ENCODE measurements at regions not wholly inside any gene's neighbourhood (a gene's known extent, or its start where the extent isn't known, plus 50 kb on each side); places are given as distances from the start of the nearest gene placed in this dataset.
"Not testable (repeated sequence)": the region's sequence is repeated elsewhere in the genome, so short reads cannot be mapped to it uniquely, and the experiment has no call there.

DNA sequence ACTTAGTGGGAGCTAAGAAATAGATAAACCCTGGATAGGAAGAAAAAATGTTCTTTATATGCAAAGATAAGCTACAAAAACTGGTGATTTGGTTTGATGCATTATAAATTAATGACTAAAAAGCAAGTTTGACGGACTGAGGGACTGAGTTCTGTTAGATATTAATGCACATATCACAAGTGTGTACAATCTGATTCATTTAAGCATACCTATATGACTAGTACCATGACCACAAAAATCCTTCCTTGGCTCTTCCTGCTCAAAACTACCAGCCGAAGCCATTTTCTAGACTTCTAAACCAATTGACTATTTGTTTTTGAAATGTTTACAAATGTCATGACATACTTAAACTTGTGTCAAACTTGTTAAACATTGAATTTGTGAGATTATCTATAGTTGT lies 374.5 kb upstream of the MON1B start:
- no peak for DNase-seq (ENCODE audit: low spot score)

DNA sequence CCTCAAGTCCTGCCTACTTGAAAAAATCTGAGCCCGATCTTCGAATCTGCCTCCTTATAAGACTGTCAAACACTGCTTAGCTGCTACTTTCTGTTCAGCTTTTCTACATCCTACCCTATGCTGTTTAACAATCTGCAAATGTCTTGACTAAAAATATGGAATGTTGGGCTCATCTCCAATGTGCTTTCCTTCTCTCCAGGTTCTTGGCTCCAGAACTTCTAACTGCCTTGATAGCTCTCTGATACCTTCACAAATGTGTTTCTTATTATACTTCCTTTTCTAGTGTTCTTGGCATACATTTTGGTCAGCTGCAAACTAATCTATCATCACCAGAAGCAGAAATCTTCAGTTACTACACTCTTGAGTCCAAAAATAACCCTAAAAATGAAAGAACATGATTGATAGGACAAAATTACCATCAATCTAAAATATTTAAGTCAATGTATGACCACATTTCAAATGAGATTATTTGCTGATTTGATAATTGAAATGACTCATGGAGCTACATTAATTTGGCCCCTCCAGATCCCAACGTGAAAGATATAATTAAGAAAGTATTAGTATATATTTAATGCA lies 372.3 kb upstream of the MON1B start:
- no peak for DNase-seq (ENCODE audit: low spot score)

DNA sequence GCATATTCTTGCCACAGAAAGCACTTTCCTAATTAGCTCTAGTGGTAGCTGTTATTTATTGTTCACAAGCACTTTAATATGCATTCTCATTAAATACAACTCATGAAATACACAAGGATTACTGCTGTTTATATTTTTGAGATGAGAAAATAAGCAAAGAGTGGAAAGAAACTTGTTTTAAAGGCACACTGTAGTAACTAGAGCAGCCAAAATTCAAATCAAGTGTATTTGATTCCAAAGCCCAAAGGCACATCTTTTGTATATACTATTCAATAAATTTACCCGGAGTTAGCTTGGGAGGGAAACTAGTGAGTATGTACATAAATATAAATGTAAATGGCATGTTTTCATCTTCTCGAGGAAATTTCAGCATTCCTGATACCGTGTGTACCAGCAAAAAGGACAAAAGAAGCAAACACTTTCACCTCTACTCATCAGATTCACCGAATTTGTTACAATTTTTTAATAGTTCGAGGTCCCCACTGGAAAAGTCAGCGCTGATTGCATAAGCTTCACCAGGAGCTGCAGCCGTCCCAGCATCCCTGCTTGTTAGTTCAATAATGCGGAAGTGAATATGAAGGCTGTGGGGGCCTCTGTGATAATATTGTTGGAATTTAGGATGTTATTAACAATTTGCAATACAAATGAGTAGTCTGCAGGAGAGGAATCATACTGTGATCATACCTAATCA lies 371.6 kb upstream of the MON1B start:
- DNase-seq (ENCODE audit: low spot score) = no peak

DNA sequence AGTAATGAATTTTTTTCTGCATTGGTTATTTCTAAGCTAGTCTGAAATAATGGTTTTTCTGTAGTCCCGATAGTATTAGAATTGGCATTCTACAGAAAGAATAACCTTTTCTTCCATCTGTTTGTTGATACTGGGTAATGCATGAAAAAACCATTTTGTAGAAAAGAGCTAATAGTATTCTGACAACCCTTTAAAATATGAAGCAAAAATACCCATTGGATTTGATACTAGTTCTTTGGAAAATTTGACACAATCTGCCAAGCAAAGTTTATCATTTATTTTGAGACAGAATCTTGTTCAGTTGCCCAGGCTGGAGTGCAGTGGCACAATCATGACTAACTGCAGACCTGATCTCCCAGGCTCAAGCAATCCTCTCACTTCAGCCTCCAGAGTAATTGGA lies 366.8 kb upstream of the MON1B start:
- DNase-seq (ENCODE audit: low spot score) = no peak

DNA sequence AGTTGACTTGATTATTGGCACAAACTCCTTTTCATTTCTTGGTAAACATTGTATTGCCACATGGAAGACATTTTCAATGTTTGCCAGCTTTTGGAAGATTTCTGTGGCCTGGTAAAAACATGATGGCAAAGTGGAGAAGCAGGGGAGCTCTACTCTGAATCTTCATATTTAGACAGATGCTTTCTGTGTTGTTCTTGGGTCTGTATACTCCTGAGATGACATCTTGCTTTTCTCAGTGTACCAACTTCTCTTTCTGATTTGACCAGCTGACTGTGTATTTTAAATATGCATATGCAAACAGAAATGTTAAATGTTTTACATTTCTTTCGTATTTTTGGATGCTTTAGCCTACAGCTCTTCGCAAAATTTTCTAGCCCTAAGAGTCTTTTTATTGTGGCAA lies 366.2 kb upstream of the MON1B start:
- no peak for DNase-seq (ENCODE audit: low spot score)

DNA sequence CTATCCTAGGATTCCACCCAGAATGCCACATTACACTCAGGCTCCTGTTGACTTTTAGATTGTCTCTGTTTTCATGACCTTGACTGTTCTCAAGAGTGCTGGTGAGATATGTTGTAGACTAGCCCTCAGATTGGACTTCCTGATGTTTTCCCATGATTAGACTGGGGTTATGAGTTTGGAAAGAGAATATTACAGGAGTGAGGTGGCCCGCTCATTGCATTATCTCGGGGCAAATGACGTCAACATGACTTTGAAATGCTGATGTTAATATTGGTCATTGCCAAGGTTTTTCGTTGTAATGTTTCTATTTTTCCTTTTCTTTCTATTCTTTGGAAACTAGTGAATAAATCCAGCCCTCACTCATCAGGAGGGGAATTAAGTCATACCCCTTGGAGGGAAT lies 355.7 kb upstream of the MON1B start:
- DNase-seq (ENCODE audit: low spot score) = no peak

DNA sequence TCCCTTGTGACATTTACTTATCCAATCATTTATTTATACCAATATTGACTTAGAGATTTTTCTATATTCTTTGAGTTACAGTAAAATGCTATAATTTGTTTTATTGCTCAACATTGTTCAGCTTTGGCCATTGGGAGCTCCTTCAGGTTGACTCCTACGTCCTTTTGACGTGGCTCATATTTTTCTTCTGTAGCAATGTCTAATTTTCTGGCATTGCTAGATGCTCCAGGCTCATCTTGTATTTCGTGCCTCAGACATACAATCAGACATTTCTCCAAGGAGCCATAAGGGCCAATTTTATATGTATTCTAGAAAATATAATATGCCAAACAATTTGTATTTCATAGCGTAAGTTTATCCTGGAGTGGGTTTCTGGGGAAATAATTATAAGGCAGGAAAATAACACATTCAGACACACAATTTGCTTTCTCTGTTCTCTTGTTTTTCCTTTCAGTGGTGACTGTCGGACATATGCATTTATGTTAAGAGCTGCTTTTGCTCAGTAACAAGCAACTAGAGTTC lies 355.1 kb upstream of the MON1B start:
- DNase-seq (ENCODE audit: low spot score) = no peak

DNA sequence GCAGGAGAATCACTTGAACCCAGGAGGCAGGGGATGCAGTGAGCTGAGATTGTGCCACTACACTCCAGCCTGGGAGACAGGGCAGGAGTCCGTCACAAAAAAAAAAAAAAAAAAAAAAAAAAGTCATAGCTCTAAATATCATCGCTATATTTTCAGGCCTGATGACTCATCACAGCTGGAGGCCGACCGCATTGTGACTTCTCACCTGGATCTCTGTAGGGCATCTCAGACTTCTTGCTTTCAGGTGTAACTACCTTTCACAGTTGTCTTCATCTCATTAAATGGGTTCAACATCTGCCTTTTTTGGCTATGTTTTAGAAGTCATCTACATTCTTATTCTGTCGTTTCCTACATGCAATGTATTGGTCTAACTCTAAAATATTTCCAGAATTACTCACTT lies 353.1 kb upstream of the MON1B start:
- no peak for DNase-seq (ENCODE audit: low spot score)

DNA sequence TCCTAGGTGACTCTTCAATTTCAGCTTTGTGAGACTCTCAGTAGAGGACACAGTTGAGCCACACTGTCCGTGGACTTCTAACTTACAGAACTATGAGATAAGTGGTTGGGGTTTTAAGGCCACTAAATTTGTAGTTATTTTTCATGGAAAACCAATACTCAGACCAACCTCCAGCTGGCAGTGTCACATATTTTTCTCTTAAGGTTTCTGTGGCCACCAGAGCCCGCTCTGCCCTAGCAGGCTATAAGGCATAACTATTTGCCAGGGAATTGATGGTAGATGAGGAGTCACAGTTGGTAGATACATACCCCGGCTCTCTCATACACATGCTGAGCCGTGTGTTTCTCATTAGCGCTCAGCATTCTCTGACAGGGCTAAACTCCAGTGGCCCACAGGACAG lies 336.8 kb upstream of the MON1B start:
- no peak for DNase-seq (ENCODE audit: low spot score)

DNA sequence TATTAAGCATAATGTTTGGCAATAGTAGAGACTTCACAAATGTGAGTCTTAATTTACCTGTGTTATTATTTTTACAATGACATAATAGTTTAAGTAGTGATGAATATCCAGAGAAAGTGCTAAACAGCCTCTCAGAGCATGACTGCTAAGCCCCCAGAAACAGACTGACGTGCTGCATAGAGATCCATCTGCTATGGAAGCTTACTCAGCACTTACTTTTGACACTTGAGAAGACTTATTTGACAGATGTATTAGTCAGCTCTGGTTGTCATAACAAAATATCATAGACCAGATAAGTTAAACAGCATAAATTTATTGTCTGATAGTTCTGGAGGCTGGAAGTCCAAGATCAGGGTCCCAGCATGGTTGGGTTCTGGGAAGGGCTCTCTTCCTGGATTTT lies 334.9 kb upstream of the MON1B start:
- DNase-seq (ENCODE audit: low spot score) = no peak

DNA sequence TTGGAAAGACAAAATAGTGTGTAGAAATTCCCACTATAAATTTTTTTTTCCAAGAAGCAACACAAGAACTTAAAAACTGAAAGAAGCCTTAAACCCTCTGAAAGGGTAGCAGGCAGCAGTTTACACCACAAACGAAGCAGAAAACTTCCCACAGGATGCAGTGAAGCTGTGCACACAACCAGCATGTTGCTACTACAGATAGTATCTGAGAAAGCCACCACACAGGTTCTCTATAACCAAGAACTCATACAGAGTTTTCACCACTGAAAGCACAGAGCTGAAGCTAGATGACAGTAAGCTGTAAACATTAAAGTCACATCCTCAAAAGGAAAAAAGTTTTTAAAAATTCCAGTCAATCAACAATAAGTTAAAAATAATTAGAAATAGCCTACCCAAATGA lies 333.6 kb upstream of the MON1B start:
- no peak for DNase-seq (ENCODE audit: low spot score)

DNA sequence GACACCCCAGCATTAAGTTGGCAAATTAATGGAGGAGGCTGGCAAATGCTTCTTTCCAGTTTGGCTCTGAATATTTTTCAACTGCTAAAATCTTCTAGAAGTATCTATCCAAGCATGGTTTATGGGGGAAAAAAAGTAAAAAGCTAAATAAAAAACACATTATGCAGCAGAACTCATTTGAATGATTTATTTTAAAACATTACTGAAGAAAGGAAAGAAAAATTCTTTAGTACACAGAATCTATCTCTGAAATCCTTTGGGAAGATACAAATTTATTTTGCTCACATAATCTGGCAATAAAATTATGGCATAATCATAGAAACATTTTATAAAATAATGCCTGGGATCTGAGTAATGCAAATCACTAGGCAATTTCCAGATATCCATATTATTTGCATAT lies 328.1 kb upstream of the MON1B start:
- DNase-seq (ENCODE audit: low spot score) = no peak

DNA sequence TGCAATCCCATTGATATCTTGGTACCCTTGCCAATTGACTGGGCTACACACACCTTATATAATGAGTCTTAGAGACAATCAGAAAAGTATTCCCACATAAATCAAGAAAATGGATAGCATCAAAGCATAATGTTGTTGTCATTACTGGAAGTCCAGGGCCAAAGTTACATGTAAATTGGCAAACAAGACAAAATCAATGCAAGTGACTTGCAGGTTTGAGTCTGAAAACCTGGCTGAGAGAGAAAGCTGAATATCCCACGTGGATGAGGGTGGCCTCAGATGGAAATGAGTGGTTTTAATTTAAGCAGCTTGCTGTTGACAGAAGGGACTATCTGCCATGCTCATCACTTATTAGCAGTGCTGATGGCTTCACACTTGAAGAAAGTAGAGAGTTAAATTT lies 324.0 kb upstream of the MON1B start:
- no peak for DNase-seq (ENCODE audit: low spot score)

DNA sequence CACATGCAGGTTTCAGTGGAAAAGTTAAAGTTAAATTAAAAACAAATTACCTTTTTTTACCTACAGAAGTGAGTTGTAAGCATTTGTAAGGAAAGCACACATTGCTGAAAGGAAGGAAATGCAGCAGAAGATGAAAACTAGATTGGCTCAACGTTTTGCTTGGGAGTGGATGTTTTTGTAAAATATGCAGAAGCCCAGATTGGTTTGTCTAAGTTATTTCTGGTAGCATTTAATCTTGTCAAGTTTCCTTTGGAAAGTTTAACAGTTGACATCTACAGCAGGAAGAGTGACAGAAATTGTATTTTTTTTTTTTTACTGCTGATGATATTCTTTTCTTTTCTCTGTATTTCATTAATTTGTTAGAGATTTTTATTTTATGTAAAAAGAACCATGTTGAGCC lies 315.1 kb upstream of the MON1B start:
- no peak for DNase-seq (ENCODE audit: low spot score)

DNA sequence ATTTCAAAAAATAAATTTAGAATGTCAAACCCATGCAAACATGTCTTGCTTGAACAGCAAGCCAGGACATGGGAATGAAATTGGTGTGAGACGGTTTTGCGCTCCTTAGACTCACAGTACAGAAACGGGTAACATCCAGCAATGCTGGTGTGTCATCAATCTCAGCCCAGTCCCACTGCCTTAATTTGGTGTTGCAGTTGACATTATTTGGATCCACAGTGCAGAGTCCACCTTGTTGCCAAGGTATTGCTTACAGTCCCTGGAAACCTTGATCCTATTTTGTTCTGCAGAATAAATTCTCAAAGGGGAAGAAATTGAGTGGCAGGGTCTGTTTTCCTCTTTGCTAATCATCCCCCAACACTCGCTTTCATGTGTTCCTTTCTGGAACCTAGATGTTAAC lies 311.6 kb upstream of the MON1B start:
- DNase-seq (ENCODE audit: low spot score) = no peak

DNA sequence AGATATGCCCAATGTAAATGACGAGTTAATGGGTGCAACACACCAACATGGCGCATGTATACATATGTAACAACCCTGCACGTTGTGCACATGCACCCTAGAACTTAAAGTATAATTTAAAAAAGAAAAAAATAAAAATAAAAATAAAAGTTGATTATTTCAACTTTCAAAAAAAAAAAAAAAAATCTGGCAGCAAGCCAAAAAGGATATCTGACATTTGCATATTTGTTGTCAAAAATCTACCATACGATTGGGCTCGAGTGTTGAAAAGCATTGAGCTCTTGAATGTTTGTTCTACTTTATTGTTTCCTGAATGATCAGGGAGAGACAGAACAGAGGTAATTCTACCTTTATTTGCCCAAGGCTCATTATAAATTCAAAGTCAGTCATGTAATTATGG lies 310.5 kb upstream of the MON1B start:
- DNase-seq (ENCODE audit: low spot score) = not testable (repeated sequence)

DNA sequence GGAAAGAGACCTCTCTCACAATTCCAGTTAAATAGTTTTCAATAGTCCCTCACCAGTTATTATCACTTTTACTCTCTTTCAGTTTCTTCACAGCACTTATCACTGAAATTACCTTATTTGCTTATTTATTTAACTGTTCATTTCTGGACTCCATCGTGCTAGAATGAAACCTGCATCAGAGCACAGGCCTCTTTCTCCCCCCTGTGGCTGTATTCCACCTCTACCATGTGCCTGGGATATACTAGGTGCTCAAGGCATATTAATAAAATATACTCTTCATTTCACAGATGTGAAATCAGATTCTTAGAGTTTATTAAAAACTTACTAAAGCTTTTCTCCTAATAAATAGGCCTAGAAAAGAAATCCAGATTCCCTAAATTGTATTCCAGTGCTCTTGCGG lies 308.9 kb upstream of the MON1B start:
- DNase-seq (ENCODE audit: low spot score) = no peak

DNA sequence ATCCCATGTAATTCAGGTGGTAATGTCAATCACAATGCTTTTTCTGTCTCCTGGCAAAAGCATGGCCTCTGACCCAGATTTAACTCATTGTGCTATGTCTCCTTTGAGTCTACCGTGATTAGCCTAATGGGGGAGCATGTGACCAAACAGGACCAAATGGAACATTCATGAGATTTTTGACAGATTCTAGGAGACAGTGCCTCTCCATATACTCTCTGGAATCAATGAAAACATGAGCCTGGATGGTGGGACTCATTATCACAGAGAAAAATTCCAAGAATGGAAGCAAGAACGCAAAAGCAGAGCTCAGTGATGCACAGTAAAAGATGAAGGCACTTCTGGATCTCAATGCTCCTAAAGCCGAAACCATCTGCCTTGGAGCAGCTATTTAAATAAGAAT lies 307.9 kb upstream of the MON1B start:
- DNase-seq (ENCODE audit: low spot score) = no peak

DNA sequence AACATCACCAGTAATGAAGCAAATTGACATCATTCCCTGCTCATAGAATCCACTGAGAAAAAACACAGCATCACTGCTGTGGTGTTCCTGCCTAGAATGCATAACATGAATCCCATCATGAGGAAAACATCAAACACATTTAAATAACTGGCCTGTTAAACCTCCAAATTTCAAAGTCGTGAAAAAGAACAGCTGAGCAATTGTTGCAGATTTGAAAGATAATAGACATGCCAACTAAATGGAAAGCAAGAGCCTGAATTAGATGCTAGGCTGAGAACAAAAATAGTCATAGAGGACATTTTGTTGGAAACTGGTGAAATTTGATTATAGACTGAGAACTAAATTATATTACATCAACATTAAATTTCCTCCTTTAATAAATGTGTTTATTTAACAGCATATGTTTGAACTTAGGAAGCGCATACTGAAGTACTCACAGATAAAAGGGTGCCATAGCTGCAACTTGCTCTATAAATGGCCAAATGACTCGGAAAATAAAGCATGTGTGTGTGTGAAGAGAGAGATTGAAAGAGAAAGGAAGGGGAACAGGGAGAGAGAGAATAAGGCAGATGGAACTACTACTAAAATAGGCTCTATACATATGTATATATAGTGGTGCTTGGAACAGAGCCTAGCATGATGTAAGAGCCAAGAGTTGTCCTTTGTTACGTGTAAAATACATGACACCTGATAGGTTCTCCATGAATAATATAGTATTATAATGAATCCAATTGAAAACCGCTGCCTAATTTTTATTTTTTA lies 305.0 kb upstream of the MON1B start:
- DNase-seq (ENCODE audit: low spot score) = no peak

DNA sequence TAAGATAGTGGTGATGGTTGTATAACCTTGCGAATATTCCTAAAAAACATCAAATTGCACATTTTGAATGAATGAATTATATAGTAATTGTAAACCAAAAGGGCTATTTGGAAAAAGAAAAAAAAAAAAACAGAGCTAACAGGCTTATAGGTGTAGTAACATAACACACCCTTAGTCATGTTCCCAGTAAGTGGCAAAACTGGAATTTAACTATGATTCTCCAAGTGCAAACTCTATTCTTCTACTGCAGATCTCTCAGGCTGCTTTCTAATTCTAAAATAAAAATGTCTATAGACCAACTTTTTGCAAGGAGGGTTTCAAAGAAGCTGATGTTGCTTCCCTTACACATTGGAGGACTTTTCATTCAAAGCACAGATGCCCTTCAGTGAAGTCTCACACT lies 293.2 kb upstream of the MON1B start:
- DNase-seq (ENCODE audit: low spot score) = no peak

DNA sequence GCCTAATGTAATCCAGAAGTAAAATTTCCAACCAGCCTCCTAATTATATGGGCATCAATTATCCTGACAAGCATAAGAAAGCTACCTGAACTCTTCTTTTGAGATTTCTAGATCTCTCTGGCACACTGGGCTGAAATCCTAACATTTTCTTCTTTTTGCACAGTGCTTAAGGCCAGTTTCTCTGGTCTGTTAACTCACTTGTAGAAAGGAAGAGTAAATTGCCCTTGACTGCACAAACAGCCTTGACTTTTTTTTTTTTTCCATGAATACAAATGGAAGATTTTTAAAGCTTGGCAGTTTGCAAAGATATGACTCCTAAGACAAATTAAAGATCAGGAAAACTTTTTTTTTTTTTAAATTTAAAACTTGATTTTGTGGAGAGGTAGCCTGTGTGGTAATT lies 291.2 kb upstream of the MON1B start:
- DNase-seq (ENCODE audit: low spot score) = no peak

DNA sequence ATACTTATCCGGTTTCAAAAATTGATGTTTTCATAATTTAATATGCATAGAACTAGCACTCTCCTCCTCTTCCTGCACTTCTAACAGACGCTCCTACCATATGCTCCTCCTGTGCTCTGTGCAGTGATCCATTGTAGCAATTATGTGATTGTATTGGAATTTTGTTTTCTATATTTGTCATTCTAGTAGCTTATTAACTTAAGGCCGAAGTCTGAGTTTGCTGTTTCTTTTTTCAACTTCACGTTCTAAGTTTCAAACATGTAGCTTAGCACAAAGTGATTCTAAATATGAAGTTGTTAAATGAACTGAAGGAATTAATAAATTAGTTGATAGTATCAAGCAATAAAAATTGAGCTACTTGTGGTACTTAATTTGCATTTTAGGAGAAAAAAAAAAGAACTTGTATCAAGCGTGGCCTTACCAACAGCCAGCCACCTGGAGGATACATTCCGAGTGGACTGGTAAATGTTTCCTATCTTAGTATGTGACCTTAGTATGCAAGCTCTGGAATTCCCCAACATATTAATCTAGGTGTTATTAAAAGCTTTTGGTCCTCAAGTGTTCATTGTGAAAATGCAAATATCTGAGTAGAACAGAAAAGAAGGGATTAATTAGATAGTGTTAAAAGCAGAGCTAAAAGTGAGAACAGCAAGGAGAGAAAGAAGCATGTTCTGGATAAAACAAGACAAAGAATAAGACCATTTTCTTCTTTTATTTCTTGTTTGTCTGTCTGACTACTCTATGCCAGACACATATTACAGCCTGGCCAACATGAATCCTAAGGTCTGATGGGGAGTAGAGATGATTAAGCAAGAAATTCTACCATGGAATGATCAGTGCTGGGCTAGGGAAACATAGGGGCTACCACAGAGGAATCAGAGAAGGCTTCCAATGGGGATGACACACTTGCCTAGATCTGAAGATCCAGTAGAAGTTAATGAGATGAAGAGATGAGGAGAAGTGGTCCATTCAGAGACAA lies 290.4 kb upstream of the MON1B start:
- no peak for DNase-seq (ENCODE audit: low spot score)

Measured in cerebellar cortex (tissue), 1 donor.